Mesendoderm (in vitro differentiated cells): ENCODE measurements at regions not wholly inside any gene's neighbourhood (a gene's known extent, or its start where the extent isn't known, plus 50 kb on each side); places are given as distances from the start of the nearest gene placed in this dataset.

Experiments
- DNase-seq: peaks from one replicate; pipeline ENCODE4 v3.0.0; 2013
- H2AK5ac ChIP-seq: 2 replicates; pipeline ENCODE4 v1.6.1; 2013; ENCODE audit warnings: low read length, inconsistent platforms
- H2BK120ac ChIP-seq: 2 replicates; pipeline ENCODE4 v1.6.1; 2013; ENCODE audit warnings: low read depth, mild to moderate bottlenecking, low read length, moderate library complexity, mixed read lengths
- H2BK15ac ChIP-seq: replicated peaks from 2 replicates; pipeline ENCODE4 v1.6.1; 2013; ENCODE audit warnings: low read depth, mild to moderate bottlenecking, moderate library complexity
- H2BK5ac ChIP-seq: 2 replicates; pipeline ENCODE4 v1.6.1; 2013; ENCODE audit warnings: low read length, inconsistent platforms
- H3K18ac ChIP-seq: 2 replicates; pipeline ENCODE4 v1.6.1; 2013; ENCODE audit warnings: mild to moderate bottlenecking, low read length, mixed read lengths
- H3K23ac ChIP-seq: one replicate; pipeline ENCODE4 v1.6.1; 2013; ENCODE audit warnings: low read length
- H3K27ac ChIP-seq: 2 replicates; pipeline ENCODE4 v1.5.1; 2013; ENCODE audit warnings: low read depth, mild to moderate bottlenecking, inconsistent platforms, low read length, moderate library complexity
- H3K27me3 ChIP-seq: 2 replicates; pipeline ENCODE4 v1.6.1; 2013; ENCODE audit warnings: low read length, control low read depth, mild to moderate bottlenecking, inconsistent platforms; ENCODE audit not compliant: insufficient read depth, poor library complexity
- H3K36me3 ChIP-seq: 2 replicates; pipeline ENCODE4 v1.6.1; 2013; ENCODE audit warnings: low read length, inconsistent platforms; ENCODE audit not compliant: control insufficient read depth, insufficient read depth
- H3K4ac ChIP-seq: one replicate; pipeline ENCODE4 v1.6.1; 2013; ENCODE audit warnings: low read depth, mild to moderate bottlenecking, low read length, moderate library complexity
- H3K4me1 ChIP-seq: 2 replicates; pipeline ENCODE4 v1.6.1; 2013; ENCODE audit warnings: low read depth, low read length, inconsistent platforms; ENCODE audit not compliant: control insufficient read depth
- H3K4me2 ChIP-seq: 2 replicates; pipeline ENCODE4 v1.6.1; 2013; ENCODE audit warnings: low read length
- H3K4me3 ChIP-seq: 2 replicates; pipeline ENCODE4 v1.5.1; 2013; ENCODE audit warnings: mild to moderate bottlenecking, low read length
- H3K56ac ChIP-seq: one replicate; pipeline ENCODE4 v1.6.1; 2013; ENCODE audit warnings: low read length
- H3K79me1 ChIP-seq: 2 replicates; pipeline ENCODE4 v1.6.1; 2013; ENCODE audit warnings: low read length, inconsistent platforms
- H3K79me2 ChIP-seq: 2 replicates; pipeline ENCODE4 v1.6.1; 2013; ENCODE audit warnings: mild to moderate bottlenecking, low read length; ENCODE audit not compliant: control insufficient read depth, insufficient read depth
- H3K9ac ChIP-seq: 2 replicates; pipeline ENCODE4 v1.6.1; 2013; ENCODE audit warnings: low read length, inconsistent platforms
- H4K5ac ChIP-seq: one replicate; pipeline ENCODE4 v1.6.1; 2013; ENCODE audit warnings: low read length
- H4K8ac ChIP-seq: one replicate; pipeline ENCODE4 v1.6.1; 2013; ENCODE audit warnings: low read depth, mild to moderate bottlenecking, control low read depth, low read length, moderate library complexity
- WGBS: extraction: QIAGEN DNeasy Blood & Tissue Kit; methylation state at CpG from one replicate; pipeline ENCODE4 v1.1.7; 2013; ENCODE audit warnings: low lambda C conversion rate, missing lambda C conversion rate; ENCODE audit not compliant: insufficient coverage; ENCODE audit errors: extremely low coverage; 5-methylcytosine and 5-hydroxymethylcytosine counted together

DNA sequence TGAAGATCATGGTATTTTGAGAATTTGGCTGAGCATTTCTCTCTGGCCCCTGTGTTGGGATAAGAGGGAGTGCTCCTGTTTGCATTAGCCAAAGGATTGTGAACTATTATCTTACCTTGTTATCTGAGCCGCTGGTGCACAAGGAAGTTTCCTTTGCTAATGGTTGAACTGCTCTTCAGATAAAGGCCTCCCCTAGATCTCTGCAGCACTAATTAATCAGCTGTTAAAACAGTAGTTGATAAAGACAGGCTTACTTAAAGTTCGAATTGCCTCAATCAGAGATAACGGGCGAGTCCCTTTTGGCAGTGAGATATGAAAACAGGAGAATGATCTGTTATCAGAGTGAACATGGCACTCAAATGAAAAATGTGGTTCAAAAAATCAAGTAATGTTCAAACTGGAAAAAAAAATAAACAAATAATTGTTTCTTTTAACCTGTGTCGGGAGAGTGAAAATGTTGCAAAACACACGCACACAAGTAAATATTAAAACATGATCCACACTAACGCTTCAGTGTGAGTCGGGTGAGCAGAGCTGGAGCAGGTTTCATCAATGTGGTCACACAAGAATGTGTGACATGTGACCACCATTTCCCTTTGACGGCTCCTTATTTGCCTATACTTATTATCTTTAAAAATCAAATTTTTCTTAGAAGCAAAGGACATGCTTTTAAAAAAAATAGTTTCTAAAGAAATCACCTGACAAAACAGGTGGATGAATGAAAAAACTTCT lies 469.1 kb downstream of the SOX2 start:
- no peaks in the 10 kb centered on the region for H3K36me3 ChIP-seq
- H4K8ac ChIP-seq = no peak overlapping the region
- no peak overlapping the region for H3K4me2 ChIP-seq
- peak; percentile 97 for DNase-seq
- H2BK120ac ChIP-seq = no peak overlapping the region
- H3K56ac ChIP-seq = no peak overlapping the region
- H3K27ac ChIP-seq = no peak overlapping the region
- H3K79me2 ChIP-seq = no peaks in the 10 kb centered on the region
- H3K23ac ChIP-seq = no peak overlapping the region
- H3K4me1 ChIP-seq = peaks cover 15% of the 10 kb centered on the region
- H3K4ac ChIP-seq = no peak overlapping the region
- peak overlapping the region; percentile 68 for H3K18ac ChIP-seq
- H3K9ac ChIP-seq = no peak overlapping the region
- WGBS = no CpG with 5 or more reads among the region's 9 CpGs
- no peak overlapping the region for H2AK5ac ChIP-seq
- no peak overlapping the region for H3K4me3 ChIP-seq
- no peaks in the 10 kb centered on the region for H3K79me1 ChIP-seq
- H3K27me3 ChIP-seq = no peaks in the 10 kb centered on the region
- H4K5ac ChIP-seq = no peak overlapping the region
- no peak overlapping the region for H2BK5ac ChIP-seq
- no peak overlapping the region for H2BK15ac ChIP-seq

DNA sequence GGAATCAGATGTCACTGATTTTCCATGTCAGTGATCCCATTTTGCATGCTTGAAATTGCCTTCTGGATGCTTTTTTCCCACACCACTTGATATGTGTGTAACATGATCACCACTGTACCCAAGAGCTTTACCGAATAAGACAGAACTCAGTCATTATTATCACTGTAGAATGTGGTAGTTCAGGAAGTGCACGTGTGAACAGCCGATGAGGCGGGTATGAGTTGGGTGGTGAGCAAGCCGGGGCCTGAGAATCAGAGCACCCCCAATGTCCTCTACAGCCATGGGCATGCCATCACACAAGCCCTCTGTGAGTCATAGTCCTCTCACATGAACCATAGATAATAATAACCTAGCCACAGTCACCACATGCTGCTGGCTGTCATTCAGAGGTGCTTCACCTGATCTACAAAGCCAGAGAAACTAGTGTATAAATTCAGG lies 470.8 kb downstream of the SOX2 start:
- Histone ChIP-seq H3K4ac (no peak overlapping the region), H3K23ac (no peak overlapping the region), H3K27me3 (no peaks in the 10 kb centered on the region), H3K4me1 (peaks cover 15% of the 10 kb centered on the region), H3K79me2 (no peaks in the 10 kb centered on the region), H2BK5ac (no peak overlapping the region), H3K27ac (no peak overlapping the region), H4K5ac (no peak overlapping the region), H3K36me3 (no peaks in the 10 kb centered on the region), H4K8ac (no peak overlapping the region), H3K56ac (no peak overlapping the region), H3K4me3 (no peak overlapping the region), H2BK120ac (no peak overlapping the region), H3K79me1 (no peaks in the 10 kb centered on the region), H2BK15ac (no peak overlapping the region), H3K9ac (no peak overlapping the region), H2AK5ac (no peak overlapping the region), H3K18ac (no peak overlapping the region), H3K4me2 (no peak overlapping the region)
- no peak for DNase-seq
- no CpG with 5 or more reads among the region's 5 CpGs for WGBS

GRCh38 chr3:182183716-182184430 lies 472.1 kb downstream of the SOX2 start:
- H3K18ac ChIP-seq = no peak overlapping the region
- H3K4ac ChIP-seq = no peak overlapping the region
- H3K4me3 ChIP-seq = no peak overlapping the region
- no peaks in the 10 kb centered on the region for H3K79me1 ChIP-seq
- H2BK5ac ChIP-seq = no peak overlapping the region
- no peaks in the 10 kb centered on the region for H3K36me3 ChIP-seq
- no CpG with 5 or more reads among the region's 6 CpGs for WGBS
- no peak overlapping the region for H4K8ac ChIP-seq
- no peak overlapping the region for H4K5ac ChIP-seq
- no peak overlapping the region for H2BK15ac ChIP-seq
- H2AK5ac ChIP-seq = no peak overlapping the region
- peak; percentile 7 for DNase-seq
- no peak overlapping the region for H3K23ac ChIP-seq
- peaks cover 12% of the 10 kb centered on the region for H3K4me1 ChIP-seq
- H3K4me2 ChIP-seq = no peak overlapping the region
- no peak overlapping the region for H3K27ac ChIP-seq
- no peaks in the 10 kb centered on the region for H3K27me3 ChIP-seq
- no peak overlapping the region for H2BK120ac ChIP-seq
- H3K9ac ChIP-seq = no peak overlapping the region
- no peaks in the 10 kb centered on the region for H3K79me2 ChIP-seq
- H3K56ac ChIP-seq = no peak overlapping the region

- no peak overlapping the region for H3K18ac ChIP-seq
- H3K4ac ChIP-seq = no peak overlapping the region
- H4K8ac ChIP-seq = no peak overlapping the region
- H3K79me1 ChIP-seq = no peaks in the 10 kb centered on the region
- no peak overlapping the region for H3K56ac ChIP-seq
- no CpG with 5 or more reads among the region's 1 CpG for WGBS
- H3K23ac ChIP-seq = no peak overlapping the region
- no peak overlapping the region for H3K4me2 ChIP-seq
- H3K4me3 ChIP-seq = no peak overlapping the region
- H3K27ac ChIP-seq = no peak overlapping the region
- H3K27me3 ChIP-seq = no peaks in the 10 kb centered on the region
- DNase-seq = no peak
- H3K4me1 ChIP-seq = peaks cover 5% of the 10 kb centered on the region
- H2BK15ac ChIP-seq = no peak overlapping the region
- no peaks in the 10 kb centered on the region for H3K79me2 ChIP-seq
- no peak overlapping the region for H2BK5ac ChIP-seq
- no peak overlapping the region for H3K9ac ChIP-seq
- H2AK5ac ChIP-seq = no peak overlapping the region
- no peaks in the 10 kb centered on the region for H3K36me3 ChIP-seq
- H2BK120ac ChIP-seq = no peak overlapping the region
- no peak overlapping the region for H4K5ac ChIP-seq
These were observed 473.6 kb downstream of the SOX2 start for GRCh38 chr3:182185313-182185712.

DNA sequence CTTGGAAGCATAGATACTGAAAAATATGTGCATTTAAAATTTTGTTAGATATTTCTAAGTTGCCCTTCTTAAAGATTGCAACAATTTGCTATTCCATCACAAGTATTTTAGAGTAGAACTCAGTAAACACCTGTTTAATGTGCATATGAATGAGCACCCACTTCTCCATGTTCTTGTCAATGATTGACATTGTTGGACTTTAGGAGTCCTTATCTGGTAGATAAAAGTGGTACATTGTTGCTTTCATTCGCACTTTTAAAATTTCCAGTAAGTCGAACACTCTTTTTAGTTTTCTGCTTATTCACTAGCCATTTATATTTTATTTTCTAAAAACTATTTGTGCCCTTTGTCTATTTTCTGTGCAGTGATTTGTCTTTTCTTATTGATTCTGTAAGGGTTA lies 478.3 kb downstream of the SOX2 start:
- H3K27ac ChIP-seq = no peak overlapping the region

More for the DNA sequence above, 478.3 kb downstream of the SOX2 start:
- Histone ChIP-seq H3K4me2 (no peak overlapping the region), H3K4me3 (no peak overlapping the region), H4K8ac (no peak overlapping the region), H3K79me2 (no peaks in the 10 kb centered on the region), H4K5ac (no peak overlapping the region), H3K36me3 (no peaks in the 10 kb centered on the region), H2AK5ac (no peak overlapping the region), H2BK120ac (no peak overlapping the region), H3K79me1 (no peaks in the 10 kb centered on the region), H3K4me1 (no peaks in the 10 kb centered on the region), H3K56ac (no peak overlapping the region), H3K4ac (no peak overlapping the region), H3K9ac (no peak overlapping the region), H2BK5ac (no peak overlapping the region), H3K18ac (no peak overlapping the region), H2BK15ac (no peak overlapping the region), H3K23ac (no peak overlapping the region), H3K27me3 (no peaks in the 10 kb centered on the region)
- DNase-seq = no peak
- WGBS = no CpG with 5 or more reads among the region's 2 CpGs
